Neural cell (in vitro differentiated cells): ENCODE measurements at regions not wholly inside any gene's neighbourhood (a gene's known extent, or its start where the extent isn't known, plus 50 kb on each side); places are given as distances from the start of the nearest gene placed in this dataset.

Source experiments
- CTCF ChIP-seq: fragments of 450-650 bp; IDR thresholded peaks from 2 replicates; pipeline ENCODE4 v1.5.1; 2014; ENCODE audit warnings: antibody characterized with exemption, mild to moderate bottlenecking, moderate library complexity; ENCODE audit not compliant: poor library complexity, severe bottlenecking
- EP300 ChIP-seq: fragments of 450-650 bp; conservative IDR thresholded peaks from 2 replicates; pipeline ENCODE4 v1.6.1; 2014; ENCODE audit warnings: antibody characterized with exemption, mild to moderate bottlenecking, moderate library complexity; ENCODE audit not compliant: poor library complexity, severe bottlenecking

GRCh38 chr6:3624250-3625136 lies 127.0 kb downstream of the PXDC1 start:
- no peak for TF ChIP-seq CTCF
- no peak for TF ChIP-seq EP300
